Gastroesophageal sphincter (tissue), 3 donors: ENCODE measurements at regions not wholly inside any gene's neighbourhood (a gene's known extent, or its start where the extent isn't known, plus 50 kb on each side); places are given as distances from the start of the nearest gene placed in this dataset.

Source experiments
- CTCF ChIP-seq, 4 experiments: fragments of 200-600 bp in 2 of 4; fragments of 450-650 bp in 2 of 4; sonication (generic) in 1 of 4; IDR thresholded peaks; one replicate each; pipeline ENCODE4 v1.5.1; 2017 to 2019; ENCODE audit warnings: antibody characterized with exemption in 4 of 4, mild to moderate bottlenecking in 2 of 4, moderate library complexity in 2 of 4
- POLR2AphosphoS5 ChIP-seq: sonication (generic); formaldehyde crosslinking; IDR thresholded peaks from one replicate; pipeline ENCODE4 v1.6.1; 2017; ENCODE audit warnings: antibody characterized with exemption

- TF ChIP-seq POLR2AphosphoS5, result no peak
- no peak for TF ChIP-seq CTCF (IDR thresholded peaks at IDR 0.05)
These were observed 226.1 kb downstream of the PCDH7 start for GRCh38 chr4:30946288-30946687.
